Gastroesophageal sphincter (tissue), 3 donors: ENCODE measurements at regions not wholly inside any gene's neighbourhood (a gene's known extent, or its start where the extent isn't known, plus 50 kb on each side); places are given as distances from the start of the nearest gene placed in this dataset.

Source experiments
- CTCF ChIP-seq, 4 experiments: fragments of 200-600 bp in 2 of 4; fragments of 450-650 bp in 2 of 4; sonication (generic) in 1 of 4; IDR thresholded peaks; one replicate each; pipeline ENCODE4 v1.5.1; 2017 to 2019; ENCODE audit warnings: antibody characterized with exemption in 4 of 4, mild to moderate bottlenecking in 2 of 4, moderate library complexity in 2 of 4
- POLR2A ChIP-seq, 2 donors: fragments of 450-650 bp; IDR thresholded peaks; one replicate each; pipeline ENCODE4 v1.6.1; 2017; ENCODE audit warnings: antibody characterized with exemption in 2 of 2, mild to moderate bottlenecking in 2 of 2, moderate library complexity in 1 of 2
- POLR2AphosphoS5 ChIP-seq: sonication (generic); formaldehyde crosslinking; IDR thresholded peaks from one replicate; pipeline ENCODE4 v1.6.1; 2017; ENCODE audit warnings: antibody characterized with exemption

DNA sequence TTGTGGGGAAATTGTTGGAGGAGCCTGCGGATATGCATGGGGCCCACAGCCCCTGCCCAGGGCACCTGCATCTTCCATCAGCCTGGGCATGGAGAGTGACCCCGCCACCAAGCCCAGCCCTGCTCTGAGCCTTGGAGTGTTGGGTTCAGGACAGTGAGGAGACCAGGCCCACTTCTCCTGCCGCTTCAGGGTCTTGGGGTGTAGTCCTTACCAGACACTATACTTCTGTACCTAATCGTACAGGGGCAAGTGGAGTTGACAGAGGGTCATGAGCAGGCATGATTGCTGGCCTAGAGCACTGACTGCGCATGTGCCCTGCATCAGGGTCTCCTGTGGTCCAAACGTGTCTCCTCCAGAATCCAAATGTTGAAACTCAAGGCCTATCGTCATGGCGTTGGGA is 108.9 kb upstream of the ZNF236 start:
- no peak for TF ChIP-seq CTCF (IDR thresholded peaks at IDR 0.05)
- TF ChIP-seq POLR2A (IDR thresholded peaks at IDR 0.05): no peak
- TF ChIP-seq POLR2AphosphoS5: no peak
